Left ventricle myocardium inferior (tissue), 1 donor: ENCODE measurements at regions not wholly inside any gene's neighbourhood (a gene's known extent, or its start where the extent isn't known, plus 50 kb on each side); places are given as distances from the start of the nearest gene placed in this dataset.

Experiments
- DNase-seq: peaks from one replicate; pipeline ENCODE4 v3.0.0-alpha.2; 2020
- H3K27ac ChIP-seq: fragments of 200-600 bp; replicated peaks from 2 replicates; pipeline ENCODE4 v1.8.0; 2021
- H3K27me3 ChIP-seq: fragments of 200-600 bp; 2 replicates; pipeline ENCODE4 v1.8.0; 2021; ENCODE audit warnings: low read depth
- H3K36me3 ChIP-seq: fragments of 200-600 bp; 2 replicates; pipeline ENCODE4 v1.8.0; 2021
- H3K4me1 ChIP-seq: fragments of 200-600 bp; 2 replicates; pipeline ENCODE4 v1.8.0; 2021
- H3K4me3 ChIP-seq: fragments of 200-600 bp; 2 replicates; pipeline ENCODE4 v1.8.0; 2021; ENCODE audit warnings: mild to moderate bottlenecking, moderate library complexity
- H3K9me3 ChIP-seq: fragments of 200-600 bp; replicated peaks from 2 replicates; pipeline ENCODE4 v1.8.0; 2021
- intact Hi-C: fragments of 100-400 bp; cut with micrococcal nuclease; formaldehyde crosslinking; loops from one replicate; pipeline ENCODE4 v1.11.0; 2022
- TF ChIP-seq, protein P1 (sequence below): fragments of 200-600 bp; IDR thresholded peaks from 2 replicates; pipeline ENCODE4 v1.8.0; 2021; ENCODE audit warnings: antibody characterized with exemption, mild to moderate bottlenecking, borderline replicate concordance
- donor health status: DM: no; HTN: yes; CAD: no; lungs with severe emphysema.

DNA sequence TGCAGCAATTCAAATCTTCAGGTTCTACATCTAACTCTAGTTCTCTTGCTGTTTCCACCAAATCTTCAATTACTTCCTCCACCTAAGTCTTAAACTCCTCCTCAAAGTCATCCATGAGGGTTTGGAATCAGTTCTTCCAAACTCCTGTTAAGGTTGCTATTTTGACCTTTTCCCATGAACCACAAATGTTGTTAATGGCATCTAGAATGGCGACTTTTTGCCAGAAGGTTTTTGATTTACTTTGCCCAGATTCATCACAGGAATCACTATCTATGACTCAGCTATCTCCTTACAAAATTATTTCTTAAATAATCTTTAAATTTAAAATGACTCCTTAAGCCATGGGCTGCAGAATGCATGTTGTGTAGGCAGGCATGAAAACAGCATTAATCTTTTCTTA, 368.9 kb upstream of the TNP1 start:
- Histone ChIP-seq H3K4me3 (no peak overlapping the region), H3K4me1 (peaks cover 3% of the 10 kb centered on the region), H3K27ac (no peak overlapping the region), H3K27me3 (no peaks in the 10 kb centered on the region), H3K36me3 (no peaks in the 10 kb centered on the region), H3K9me3 (no peaks in the 10 kb centered on the region)
- intact Hi-C loops: no loop called here
- TF ChIP-seq, protein P1, sequence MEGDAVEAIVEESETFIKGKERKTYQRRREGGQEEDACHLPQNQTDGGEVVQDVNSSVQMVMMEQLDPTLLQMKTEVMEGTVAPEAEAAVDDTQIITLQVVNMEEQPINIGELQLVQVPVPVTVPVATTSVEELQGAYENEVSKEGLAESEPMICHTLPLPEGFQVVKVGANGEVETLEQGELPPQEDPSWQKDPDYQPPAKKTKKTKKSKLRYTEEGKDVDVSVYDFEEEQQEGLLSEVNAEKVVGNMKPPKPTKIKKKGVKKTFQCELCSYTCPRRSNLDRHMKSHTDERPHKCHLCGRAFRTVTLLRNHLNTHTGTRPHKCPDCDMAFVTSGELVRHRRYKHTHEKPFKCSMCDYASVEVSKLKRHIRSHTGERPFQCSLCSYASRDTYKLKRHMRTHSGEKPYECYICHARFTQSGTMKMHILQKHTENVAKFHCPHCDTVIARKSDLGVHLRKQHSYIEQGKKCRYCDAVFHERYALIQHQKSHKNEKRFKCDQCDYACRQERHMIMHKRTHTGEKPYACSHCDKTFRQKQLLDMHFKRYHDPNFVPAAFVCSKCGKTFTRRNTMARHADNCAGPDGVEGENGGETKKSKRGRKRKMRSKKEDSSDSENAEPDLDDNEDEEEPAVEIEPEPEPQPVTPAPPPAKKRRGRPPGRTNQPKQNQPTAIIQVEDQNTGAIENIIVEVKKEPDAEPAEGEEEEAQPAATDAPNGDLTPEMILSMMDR: no peak
- no peak for DNase-seq

DNA sequence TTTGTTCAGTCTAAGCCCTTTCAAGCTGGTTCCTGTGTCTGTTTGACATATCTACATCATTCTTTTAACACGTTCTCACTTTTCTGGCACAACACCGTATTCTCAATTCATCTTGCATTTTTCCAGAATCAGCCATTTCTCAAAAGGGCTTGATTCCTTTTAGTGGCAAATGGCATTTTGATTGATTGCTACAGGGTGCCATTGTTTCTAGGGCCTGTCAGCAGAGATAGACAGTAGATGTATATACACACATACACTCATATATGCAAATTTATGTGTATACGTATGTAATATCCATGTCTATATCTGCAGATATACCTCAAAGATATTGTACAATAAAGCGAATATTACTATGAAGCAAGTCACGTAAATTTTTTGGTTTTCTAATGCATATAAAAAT, 367.9 kb upstream of the TNP1 start:
- DNase-seq: no peak
- Histone ChIP-seq H3K4me3 (no peak overlapping the region), H3K27ac (no peak overlapping the region), H3K36me3 (no peaks in the 10 kb centered on the region), H3K9me3 (no peaks in the 10 kb centered on the region), H3K27me3 (no peaks in the 10 kb centered on the region), H3K4me1 (peaks cover 10% of the 10 kb centered on the region)
- TF ChIP-seq, protein P1: no peak
- intact Hi-C loops: no loop called here

DNA sequence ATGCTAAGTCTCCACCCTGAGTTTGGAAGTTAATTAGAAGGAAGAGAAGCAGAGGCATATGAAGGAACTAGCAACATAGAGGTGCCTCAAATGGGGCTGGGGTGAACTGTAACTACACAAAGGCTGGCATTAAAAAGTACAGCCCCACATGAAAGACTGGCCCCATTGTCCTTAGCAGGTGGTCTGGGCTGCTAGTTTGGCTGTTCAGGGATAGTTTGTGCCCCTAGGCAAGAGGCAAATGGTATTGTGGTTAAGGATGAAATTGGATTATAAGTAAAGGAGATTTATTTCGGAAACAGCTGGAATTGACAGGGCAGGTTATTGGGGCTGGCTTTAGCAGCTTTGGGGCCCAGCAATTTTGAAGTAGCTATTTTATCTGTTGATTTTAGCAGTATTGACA, 365.7 kb upstream of the TNP1 start:
- Histone ChIP-seq H3K27me3 (no peaks in the 10 kb centered on the region), H3K4me3 (no peak overlapping the region), H3K4me1 (peaks cover 11% of the 10 kb centered on the region), H3K36me3 (no peaks in the 10 kb centered on the region), H3K27ac (no peak overlapping the region), H3K9me3 (no peaks in the 10 kb centered on the region)
- DNase-seq: no peak
- intact Hi-C loops: no loop called here
- TF ChIP-seq, protein P1: no peak

DNA sequence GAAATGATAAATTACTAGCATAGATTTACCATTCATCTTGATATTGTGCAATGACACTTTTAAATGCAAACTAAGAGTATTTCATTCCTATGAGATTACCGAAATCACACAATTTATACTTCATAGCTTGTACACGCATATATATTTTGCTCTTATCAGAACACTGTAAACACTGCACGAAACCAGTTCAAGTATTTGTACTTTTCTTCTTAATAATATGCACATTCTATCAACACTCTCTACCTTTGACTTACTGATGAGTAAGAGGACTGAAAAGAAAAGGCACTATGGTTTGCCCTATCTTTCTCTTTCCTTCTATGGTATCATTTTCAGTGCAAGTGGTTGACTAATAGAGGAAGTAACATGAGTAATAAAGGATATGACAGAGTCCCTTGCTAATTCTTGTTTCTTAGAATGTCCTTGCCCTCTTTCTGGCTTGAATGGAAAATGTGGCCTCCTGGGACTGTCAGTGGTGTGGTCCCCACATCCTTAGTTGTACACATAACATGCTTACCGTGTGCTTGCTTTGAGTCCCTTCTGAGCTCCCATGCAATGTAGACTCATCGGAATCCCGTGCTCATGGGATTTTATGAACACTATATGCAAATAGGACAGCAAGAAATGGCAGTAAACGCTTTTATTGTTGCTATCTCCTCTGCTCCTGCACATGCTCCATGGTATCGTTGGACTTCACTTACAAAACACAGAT, 363.5 kb upstream of the TNP1 start:
- no peak overlapping the region for H3K4me3 ChIP-seq
- H3K27ac ChIP-seq: peak overlapping the region; percentile 43
- no peak for DNase-seq
- no peaks in the 10 kb centered on the region for H3K36me3 ChIP-seq
- no peaks in the 10 kb centered on the region for H3K27me3 ChIP-seq
- peaks cover 33% of the 10 kb centered on the region for H3K4me1 ChIP-seq
- H3K9me3 ChIP-seq: no peaks in the 10 kb centered on the region
- TF ChIP-seq, protein P1: no peak
- intact Hi-C loops: no loop called here

DNA sequence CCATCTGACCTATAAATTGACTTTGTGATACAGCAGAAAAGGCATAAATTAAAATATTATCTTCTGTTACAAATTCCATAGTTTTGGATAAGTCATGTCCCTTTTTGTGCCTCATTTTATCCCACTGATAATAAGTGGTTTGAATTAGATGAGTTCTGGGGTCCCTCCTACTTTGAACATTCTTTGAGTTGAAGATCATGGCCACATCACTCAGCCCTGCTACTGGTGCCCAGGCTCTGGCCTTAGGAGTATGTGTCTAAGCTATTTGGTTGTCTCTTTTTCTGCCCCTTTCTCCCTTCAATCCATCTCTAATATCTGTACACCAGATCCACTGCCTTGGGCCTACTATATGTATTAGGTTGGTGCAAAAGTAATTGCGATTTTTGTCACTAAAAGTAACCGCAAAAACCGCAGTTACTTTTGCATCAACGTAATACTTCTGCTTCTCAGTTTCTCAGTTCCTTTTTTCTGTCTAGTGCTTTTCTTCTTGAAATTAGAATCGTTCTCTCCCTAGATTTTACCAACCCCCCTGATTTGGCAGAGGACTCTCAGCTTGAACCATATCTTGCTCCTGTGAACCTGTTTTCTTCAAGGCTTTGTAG, 362.5 kb upstream of the TNP1 start:
- H3K4me3 ChIP-seq: no peak overlapping the region
- no peak overlapping the region for H3K27ac ChIP-seq
- intact Hi-C loops: no loop called here
- TF ChIP-seq, protein P1: no peak
- H3K4me1 ChIP-seq: peaks cover 39% of the 10 kb centered on the region
- no peaks in the 10 kb centered on the region for H3K9me3 ChIP-seq
- DNase-seq: no peak
- no peaks in the 10 kb centered on the region for H3K36me3 ChIP-seq
- no peaks in the 10 kb centered on the region for H3K27me3 ChIP-seq
